B cell (primary cell): ENCODE measurements at regions not wholly inside any gene's neighbourhood (a gene's known extent, or its start where the extent isn't known, plus 50 kb on each side); places are given as distances from the start of the nearest gene placed in this dataset.

Experiments used
- ATAC-seq: fragments of 200-7000 bp; cut with Tn5 transposase; one replicate; pipeline ENCODE4 v1.10.0; 2021; ENCODE audit warnings: low read depth, mild to moderate bottlenecking, moderate number of reproducible peaks, moderate library complexity
- CTCF ChIA-PET: fragments of 350-600 bp; sonication (Branson Sonifier 250); formaldehyde crosslinking; loops from one replicate; lab custom pipeline; 2021; ENCODE audit warnings: antibody characterized with exemption, inconsistent platforms; lab: Charles Lee
- POLR2A ChIA-PET: fragments of 350-600 bp; sonication (Branson Sonifier 250); formaldehyde crosslinking; loops from one replicate; lab custom pipeline; 2021; ENCODE audit warnings: antibody characterized with exemption; lab: Charles Lee
- DNase-seq: peaks from one replicate; pipeline ENCODE4 v3.0.0; 2013
- H2AFZ ChIP-seq: 2 replicates; pipeline ENCODE4 v1.6.1; 2012; ENCODE audit warnings: mild to moderate bottlenecking, low read depth, low read length; ENCODE audit not compliant: insufficient read depth, poor library complexity, severe bottlenecking
- H3K27ac ChIP-seq, 2 donors: 1 replicate in 1 of 2; 2 replicates in 1 of 2; pipeline ENCODE4 v1.5.1; 2012 to 2013; ENCODE audit warnings: low read length in 2 of 2, mild to moderate bottlenecking in 2 of 2, moderate library complexity in 1 of 2
- H3K27me3 ChIP-seq, 4 experiments: fragments of 200-600 bp in 1 of 4; sonication (generic) in 1 of 4; replicated peaks in 1 of 4; 1 replicate in 2 of 4; 2 replicates in 2 of 4; pipeline versions ENCODE4 v1.6.1 to v1.7.0; 2013 to 2016; ENCODE audit warnings: low read length in 3 of 4, mild to moderate bottlenecking in 2 of 4, mixed read lengths in 1 of 4, moderate library complexity in 1 of 4; ENCODE audit not compliant: insufficient read depth in 4 of 4, control insufficient read depth in 3 of 4; ENCODE audit errors: control extremely low read depth in 1 of 4
- H3K36me3 ChIP-seq, 2 experiments: replicated peaks in 1 of 2; 1 replicate in 1 of 2; 2 replicates in 1 of 2; pipeline versions ENCODE4 v1.6.1 to v1.7.1; 2013; ENCODE audit warnings: low read length in 1 of 2; ENCODE audit not compliant: insufficient read depth in 2 of 2, control insufficient read depth in 1 of 2; ENCODE audit errors: control extremely low read depth in 1 of 2, extremely low read depth in 1 of 2
- H3K4me1 ChIP-seq, 2 donors: fragments of 200-600 bp in 1 of 2; sonication (generic) in 1 of 2; 1 replicate in 1 of 2; 2 replicates in 1 of 2; pipeline versions ENCODE4 v1.5.1 to v1.6.1; 2013 to 2017; ENCODE audit warnings: low read length in 2 of 2; ENCODE audit not compliant: control insufficient read depth in 2 of 2, insufficient read depth in 2 of 2
- H3K4me2 ChIP-seq: replicated peaks from 2 replicates; pipeline ENCODE3; 2012; ENCODE audit warnings: mild to moderate bottlenecking, low read depth, low read length; ENCODE audit not compliant: poor library complexity, severe bottlenecking
- H3K4me3 ChIP-seq, 5 experiments: fragments of 200-600 bp in 1 of 5; sonication (generic) in 1 of 5; 1 replicate in 3 of 5; 2 replicates in 2 of 5; pipeline versions ENCODE4 v1.5.1 to v1.7.0; 2011 to 2016; ENCODE audit warnings: low read length in 4 of 5, mild to moderate bottlenecking in 4 of 5, low read depth in 2 of 5, control low read depth in 1 of 5, moderate library complexity in 1 of 5; ENCODE audit not compliant: insufficient read depth in 1 of 5; ENCODE audit errors: control extremely low read depth in 1 of 5, extremely low read depth in 1 of 5
- H3K79me2 ChIP-seq: fragments of 200-600 bp; sonication (generic); one replicate; pipeline ENCODE4 v1.6.0; 2016; ENCODE audit warnings: low read length; ENCODE audit not compliant: control insufficient read depth, insufficient read depth
- H3K9ac ChIP-seq: fragments of 200-600 bp; sonication (generic); 2 replicates; pipeline ENCODE4 v1.6.1; 2017; ENCODE audit warnings: mild to moderate bottlenecking, low read length, moderate library complexity
- H3K9me3 ChIP-seq, 3 donors: one replicate each; pipeline versions ENCODE4 v1.6.1 to v1.7.1; 2013; ENCODE audit warnings: low read length in 2 of 3; ENCODE audit not compliant: control insufficient read depth in 2 of 3, insufficient read depth in 1 of 3; ENCODE audit errors: control extremely low read depth in 1 of 3
- H4K20me1 ChIP-seq: 2 replicates; pipeline ENCODE4 v1.6.0; 2012; ENCODE audit warnings: mild to moderate bottlenecking, low read length; ENCODE audit not compliant: insufficient read depth, control insufficient read depth, poor library complexity, severe bottlenecking
- H3K27ac Mint-ChIP-seq: one replicate; pipeline ENCODE4 v1.8.0; 2021; ENCODE audit warnings: mixed read lengths
- H3K27me3 Mint-ChIP-seq: one replicate; pipeline ENCODE4 v1.8.0; 2021; ENCODE audit warnings: mixed read lengths
- H3K4me1 Mint-ChIP-seq: one replicate; pipeline ENCODE4 v1.8.0; 2021; ENCODE audit warnings: mixed read lengths
- H3K4me3 Mint-ChIP-seq: one replicate; pipeline ENCODE4 v1.8.0; 2021; ENCODE audit warnings: mixed read lengths
- H3K9me3 Mint-ChIP-seq: one replicate; pipeline ENCODE4 v1.8.0; 2022; ENCODE audit warnings: mixed read lengths; ENCODE audit not compliant: insufficient read depth
- EZH2 ChIP-seq: IDR thresholded peaks from 2 replicates; pipeline ENCODE4 v1.6.1; 2012; ENCODE audit warnings: borderline replicate concordance, low read depth, mild to moderate bottlenecking, moderate library complexity, low read length; ENCODE audit not compliant: insufficient read depth, poor library complexity, severe bottlenecking
- WGBS: methylation state at CpG from one replicate; pipeline ENCODE4 v1.1.5; 2013; ENCODE audit warnings: missing lambda C conversion rate; ENCODE audit not compliant: insufficient coverage; 5-methylcytosine and 5-hydroxymethylcytosine counted together
- intact Hi-C: fragments of 100-400 bp; cut with micrococcal nuclease; formaldehyde crosslinking; loops from one replicate; pipeline ENCODE4 v1.10.0; 2022
- TF ChIP-seq, protein P1 (sequence below): fragments of 200-600 bp; IDR thresholded peaks from one replicate; pipeline ENCODE4 v1.8.0; 2022; ENCODE audit warnings: antibody characterized with exemption, mild to moderate bottlenecking

DNA sequence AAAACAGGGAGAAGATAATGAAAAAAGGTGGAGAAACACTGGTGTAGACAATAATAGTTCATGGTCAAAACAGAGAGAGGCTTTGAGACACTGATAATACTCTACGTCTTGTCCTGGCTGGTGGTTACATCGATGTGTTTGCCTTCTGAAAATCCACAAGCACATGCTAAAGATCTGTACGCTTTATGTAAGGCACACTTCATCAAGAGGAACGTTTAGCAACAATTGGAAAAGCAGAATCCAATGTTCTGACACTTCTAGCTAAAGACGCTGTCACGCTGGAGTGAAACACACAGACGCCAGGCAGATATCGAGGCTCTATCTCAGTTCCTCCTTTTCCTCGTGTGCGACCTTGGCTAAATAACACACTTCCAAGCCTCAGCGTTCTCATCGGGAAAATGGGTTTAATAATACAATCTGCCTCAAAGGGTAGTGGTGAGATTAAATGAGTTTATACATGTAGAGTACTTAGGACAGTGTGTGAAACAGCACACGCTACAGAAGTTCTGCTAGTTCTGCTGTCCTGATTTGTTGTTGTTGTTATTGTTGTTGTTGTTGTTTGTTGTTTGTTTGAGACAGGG lies 386.1 kb downstream of the SETD4 start:
- H3K4me1 ChIP-seq: no peaks in the 10 kb centered on the region
- H3K27ac ChIP-seq: no peak overlapping the region
- no peaks in the 10 kb centered on the region for H4K20me1 ChIP-seq
- H3K4me2 ChIP-seq: no peak overlapping the region
- TF ChIP-seq EZH2: no peak
- TF ChIP-seq, protein P1, sequence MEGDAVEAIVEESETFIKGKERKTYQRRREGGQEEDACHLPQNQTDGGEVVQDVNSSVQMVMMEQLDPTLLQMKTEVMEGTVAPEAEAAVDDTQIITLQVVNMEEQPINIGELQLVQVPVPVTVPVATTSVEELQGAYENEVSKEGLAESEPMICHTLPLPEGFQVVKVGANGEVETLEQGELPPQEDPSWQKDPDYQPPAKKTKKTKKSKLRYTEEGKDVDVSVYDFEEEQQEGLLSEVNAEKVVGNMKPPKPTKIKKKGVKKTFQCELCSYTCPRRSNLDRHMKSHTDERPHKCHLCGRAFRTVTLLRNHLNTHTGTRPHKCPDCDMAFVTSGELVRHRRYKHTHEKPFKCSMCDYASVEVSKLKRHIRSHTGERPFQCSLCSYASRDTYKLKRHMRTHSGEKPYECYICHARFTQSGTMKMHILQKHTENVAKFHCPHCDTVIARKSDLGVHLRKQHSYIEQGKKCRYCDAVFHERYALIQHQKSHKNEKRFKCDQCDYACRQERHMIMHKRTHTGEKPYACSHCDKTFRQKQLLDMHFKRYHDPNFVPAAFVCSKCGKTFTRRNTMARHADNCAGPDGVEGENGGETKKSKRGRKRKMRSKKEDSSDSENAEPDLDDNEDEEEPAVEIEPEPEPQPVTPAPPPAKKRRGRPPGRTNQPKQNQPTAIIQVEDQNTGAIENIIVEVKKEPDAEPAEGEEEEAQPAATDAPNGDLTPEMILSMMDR: no peak
- POLR2A ChIA-PET: no interaction called here
- H3K4me3 ChIP-seq: no peak overlapping the region
- no peaks in the 10 kb centered on the region for H3K9me3 Mint-ChIP-seq
- no peaks in the 10 kb centered on the region for H3K4me1 Mint-ChIP-seq
- no peak overlapping the region for H3K27ac Mint-ChIP-seq
- H3K27me3 Mint-ChIP-seq: peaks cover 25% of the 10 kb centered on the region
- H2AFZ ChIP-seq: no peak overlapping the region
- no peak overlapping the region for H3K9ac ChIP-seq
- no peak for ATAC-seq
- no peak overlapping the region for H3K4me3 Mint-ChIP-seq
- intact Hi-C loops: no loop called here
- CTCF ChIA-PET: interaction anchor here (0.5 kb wide), 1 partner anchor 8 kb away, joined by 5 read pairs; no protein-coding TSS in a partner anchor
- peaks cover 0 to 1% (median 0%) of the 10 kb centered on the region in 3 donors for H3K9me3 ChIP-seq
- H3K27me3 ChIP-seq: peaks cover 0 to 3% (median 0%) of the 10 kb centered on the region in 4 experiments
- DNase-seq: no peak
- H3K36me3 ChIP-seq: no peaks in the 10 kb centered on the region
- WGBS: 85% methylated on average over 9 of the region's 13 CpGs
- no peaks in the 10 kb centered on the region for H3K79me2 ChIP-seq

DNA sequence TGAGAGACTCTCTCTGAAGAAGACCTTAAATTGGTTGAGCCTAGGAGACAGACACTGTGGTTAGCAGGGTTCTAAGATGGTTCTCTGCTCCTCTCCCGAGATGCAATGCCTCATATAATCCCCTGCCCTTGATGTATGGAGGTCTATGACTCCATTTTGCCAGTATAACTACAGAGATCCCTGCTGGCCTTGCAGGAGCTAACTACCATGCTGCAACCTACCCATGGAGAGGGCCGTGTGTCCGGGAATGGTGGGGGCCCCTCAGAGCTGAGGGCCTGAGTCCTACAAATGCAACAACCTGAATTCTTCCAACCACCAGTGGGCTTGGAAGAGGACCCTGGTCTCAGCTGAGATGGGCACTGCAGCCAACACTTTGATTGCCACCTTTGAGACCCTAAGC lies 388.0 kb downstream of the SETD4 start:
- 100% methylated on average over 3 of the region's 3 CpGs for WGBS
- CTCF ChIA-PET: no interaction called here

More for the DNA sequence above, 388.0 kb downstream of the SETD4 start:
- TF ChIP-seq EZH2: no peak
- TF ChIP-seq, protein P1: no peak
- DNase-seq (no peak), ATAC-seq (no peak)
- no peaks in the 10 kb centered on the region for H3K36me3 ChIP-seq
- Mint-ChIP-seq H3K27ac (no peak overlapping the region), H3K9me3 (no peaks in the 10 kb centered on the region), H3K4me3 (no peak overlapping the region), H3K4me1 (no peaks in the 10 kb centered on the region), H3K27me3 (peaks cover 28% of the 10 kb centered on the region)
- POLR2A ChIA-PET: no interaction called here
- H3K4me1 ChIP-seq: no peaks in the 10 kb centered on the region
- no peaks in the 10 kb centered on the region for H4K20me1 ChIP-seq
- no peak overlapping the region for H3K4me3 ChIP-seq
- peaks cover 0 to 1% (median 0%) of the 10 kb centered on the region in 3 donors for H3K9me3 ChIP-seq
- no peak overlapping the region for H2AFZ ChIP-seq
- intact Hi-C loops: no loop called here
- H3K79me2 ChIP-seq: no peaks in the 10 kb centered on the region
- H3K27ac ChIP-seq: no peak overlapping the region
- peaks cover 0 to 3% (median 0%) of the 10 kb centered on the region in 4 experiments for H3K27me3 ChIP-seq
- H3K9ac ChIP-seq: no peak overlapping the region
- no peak overlapping the region for H3K4me2 ChIP-seq
